HepG2 (cell line): ENCODE measurements at regions not wholly inside any gene's neighbourhood (a gene's known extent, or its start where the extent isn't known, plus 50 kb on each side); places are given as distances from the start of the nearest gene placed in this dataset.

Experiments used
- ETV5 ChIP-seq: IDR thresholded peaks from 2 replicates; pipeline ENCODE4 v1.6.1; 2018; ENCODE audit warnings: missing biosample characterization, missing genetic modification reagents, inconsistent platforms, borderline replicate concordance
- FOXA1 ChIP-seq, 2 experiments: fragments of 450-650 bp in 1 of 2; sonication (generic) in 1 of 2; formaldehyde crosslinking in 1 of 2; IDR thresholded peaks; 2 replicates each; pipeline versions ENCODE4 v1.4.0 to v1.6.1; 2016 to 2020; ENCODE audit warnings: missing genetic modification reagents in 1 of 2
- MLX ChIP-seq: IDR thresholded peaks from 2 replicates; pipeline ENCODE4 v1.6.1; 2016
- NFE2L2 ChIP-seq: fragments of 150-350 bp; IDR thresholded peaks from 2 replicates; pipeline ENCODE4 v1.6.1; 2014; ENCODE audit warnings: low read length
- POLR2AphosphoS5 ChIP-seq: IDR thresholded peaks from 2 replicates; pipeline ENCODE4 v1.6.1; 2012; ENCODE audit warnings: low read depth, low read length
- RFX1 ChIP-seq: fragments of 450-650 bp; IDR thresholded peaks from 2 replicates; pipeline ENCODE4 v1.6.1; 2017
- RFX5 ChIP-seq: IDR thresholded peaks from 2 replicates; pipeline ENCODE4 v1.6.1; 2011; ENCODE audit warnings: low read depth, low read length, improper control_type of control experiment
- ZNF879 ChIP-seq: sonication (generic); formaldehyde crosslinking; IDR thresholded peaks from 2 replicates; pipeline ENCODE4 v1.8.1; 2023; ENCODE audit warnings: missing genetic modification reagents

- no peak for TF ChIP-seq NFE2L2
- TF ChIP-seq ZNF879 (CRISPR knock-in tag) = no peak
- TF ChIP-seq MLX = no peak
- TF ChIP-seq RFX1 = no peak
- no peak for TF ChIP-seq ETV5 (CRISPR knock-in tag)
- TF ChIP-seq RFX5 = no peak
- TF ChIP-seq FOXA1 (IDR thresholded peaks at IDR 0.05) = no peak
- no peak for TF ChIP-seq FOXA1 (CRISPR knock-in tag; IDR thresholded peaks at IDR 0.05)
- TF ChIP-seq POLR2AphosphoS5 = no peak
Measured at GRCh38 chr7:123259759-123260158, 60.0 kb upstream of the SLC13A1 start.
